MCF 10A (cell line): ENCODE measurements at regions not wholly inside any gene's neighbourhood (a gene's known extent, or its start where the extent isn't known, plus 50 kb on each side); places are given as distances from the start of the nearest gene placed in this dataset.

Experiments
- BruUV-seq: library from RNA; stranded (reverse); fragments of 400-500 nt; replicated peaks from 2 replicates; lab custom pipeline; 2021; lab: Mats Ljungman, UMichigan
- CTCF ChIA-PET: fragments of 300-600 bp; sonication (Branson Sonifier 250); formaldehyde crosslinking; extraction: SDS; loops from one replicate; lab custom pipeline; 2021; ENCODE audit warnings: antibody characterized with exemption, inconsistent platforms; lab: Yijun Ruan, JAX
- POLR2A ChIA-PET: fragments of 300-600, 350-650 bp; sonication (Branson Sonifier 250); formaldehyde crosslinking; extraction: SDS; loops from one replicate; lab custom pipeline; 2020; ENCODE audit warnings: antibody characterized with exemption, inconsistent platforms; lab: Yijun Ruan, JAX
- DNase-seq: peaks from one replicate; pipeline ENCODE4 v3.0.0-alpha.2; 2018; ENCODE audit not compliant: unreplicated experiment
- H3K27ac Mint-ChIP-seq: one replicate; pipeline ENCODE4 v1.8.0; 2022; ENCODE audit warnings: mild to moderate bottlenecking, low read depth, mixed read lengths; ENCODE audit not compliant: unreplicated experiment
- H3K27me3 Mint-ChIP-seq: one replicate; pipeline ENCODE4 v1.8.0; 2022; ENCODE audit warnings: mixed read lengths; ENCODE audit not compliant: insufficient read depth, unreplicated experiment
- H3K36me3 Mint-ChIP-seq: one replicate; pipeline ENCODE4 v1.8.0; 2022; ENCODE audit warnings: mild to moderate bottlenecking, moderate library complexity, mixed read lengths; ENCODE audit not compliant: insufficient read depth, unreplicated experiment
- H3K4me1 Mint-ChIP-seq: one replicate; pipeline ENCODE4 v1.8.0; 2022; ENCODE audit warnings: mixed read lengths; ENCODE audit not compliant: insufficient read depth, unreplicated experiment
- H3K4me3 Mint-ChIP-seq: one replicate; pipeline ENCODE4 v1.8.0; 2022; ENCODE audit warnings: mild to moderate bottlenecking, moderate library complexity, mixed read lengths; ENCODE audit not compliant: unreplicated experiment
- H3K9me3 Mint-ChIP-seq: one replicate; pipeline ENCODE4 v1.8.0; 2022; ENCODE audit warnings: mixed read lengths; ENCODE audit not compliant: unreplicated experiment
- CTCF ChIP-seq: fragments of 200-600 bp; IDR thresholded peaks from one replicate; pipeline ENCODE4 v1.8.0; 2022; ENCODE audit warnings: antibody characterized with exemption, mild to moderate bottlenecking; ENCODE audit not compliant: unreplicated experiment
- intact Hi-C: fragments of 100-400 bp; cut with micrococcal nuclease; formaldehyde crosslinking; loops from 2 replicates; pipeline ENCODE4 v1.14.1; 2022

GRCh38 chr21:16366207-16366606 lies 636.4 kb downstream of the USP25 start:
- intact Hi-C loops = no loop called here
- CTCF ChIA-PET = interaction anchor here (0.9 kb wide), 1 partner anchor 286 kb away, joined by 3 read pairs; no protein-coding TSS in a partner anchor
- Mint-ChIP-seq H3K27ac (no peak overlapping the region), H3K36me3 (no peaks in the 10 kb centered on the region), H3K4me3 (no peak overlapping the region), H3K4me1 (no peaks in the 10 kb centered on the region), H3K9me3 (no peaks in the 10 kb centered on the region), H3K27me3 (peaks cover 15% of the 10 kb centered on the region)
- DNase-seq = no peak
- POLR2A ChIA-PET = no interaction called here
- no TSS peak for BruUV-seq
- no peak for TF ChIP-seq CTCF

GRCh38 chr21:16367079-16367478 lies 637.3 kb downstream of the USP25 start:
- H3K27ac Mint-ChIP-seq = no peak overlapping the region
- no TSS peak for BruUV-seq
- peaks cover 19% of the 10 kb centered on the region for H3K27me3 Mint-ChIP-seq
- H3K4me3 Mint-ChIP-seq = no peak overlapping the region
- intact Hi-C loops = no loop called here
- H3K4me1 Mint-ChIP-seq = no peaks in the 10 kb centered on the region
- no peaks in the 10 kb centered on the region for H3K36me3 Mint-ChIP-seq
- no peak for DNase-seq
- no peak for TF ChIP-seq CTCF
- ChIA-PET POLR2A (no interaction called here), CTCF (interaction anchor here (0.6 kb wide), 1 partner anchor 904 kb away, joined by 3 read pairs; no protein-coding TSS in a partner anchor)
- H3K9me3 Mint-ChIP-seq = no peaks in the 10 kb centered on the region

- no TSS peak for BruUV-seq
- CTCF ChIA-PET = no interaction called here
- no peak for TF ChIP-seq CTCF
- peaks cover 19% of the 10 kb centered on the region for H3K27me3 Mint-ChIP-seq
- H3K4me1 Mint-ChIP-seq = no peaks in the 10 kb centered on the region
- POLR2A ChIA-PET = interaction anchor here (0.5 kb wide), 1 partner anchor 20 kb away, joined by 4 read pairs; no protein-coding TSS in a partner anchor
- no peaks in the 10 kb centered on the region for H3K36me3 Mint-ChIP-seq
- no peak for DNase-seq
- intact Hi-C loops = no loop called here
- no peak overlapping the region for H3K27ac Mint-ChIP-seq
- no peaks in the 10 kb centered on the region for H3K9me3 Mint-ChIP-seq
- H3K4me3 Mint-ChIP-seq = no peak overlapping the region
Measured at GRCh38 chr21:16370186-16370585, 640.4 kb downstream of the USP25 start.

GRCh38 chr21:16372586-16372985 lies 642.8 kb downstream of the USP25 start:
- no peaks in the 10 kb centered on the region for H3K4me1 Mint-ChIP-seq
- H3K27ac Mint-ChIP-seq = no peak overlapping the region

More at GRCh38 chr21:16372586-16372985, 642.8 kb downstream of the USP25 start:
- Mint-ChIP-seq H3K36me3 (no peaks in the 10 kb centered on the region), H3K4me3 (no peak overlapping the region), H3K27me3 (peaks cover 19% of the 10 kb centered on the region), H3K9me3 (no peaks in the 10 kb centered on the region)
- ChIA-PET CTCF (no interaction called here), POLR2A (no interaction called here)
- no TSS peak for BruUV-seq
- no peak for DNase-seq
- TF ChIP-seq CTCF = no peak
- intact Hi-C loops = no loop called here
